ENCODE measurements at regions not wholly inside any gene's neighbourhood (a gene's known extent, or its start where the extent isn't known, plus 50 kb on each side); places are given as distances from the start of the nearest gene placed in this dataset.

GRCh38 chr11:104476454-104476853, 312.5 kb upstream of the PDGFD start:
- TF ChIP-seq, protein P1, sequence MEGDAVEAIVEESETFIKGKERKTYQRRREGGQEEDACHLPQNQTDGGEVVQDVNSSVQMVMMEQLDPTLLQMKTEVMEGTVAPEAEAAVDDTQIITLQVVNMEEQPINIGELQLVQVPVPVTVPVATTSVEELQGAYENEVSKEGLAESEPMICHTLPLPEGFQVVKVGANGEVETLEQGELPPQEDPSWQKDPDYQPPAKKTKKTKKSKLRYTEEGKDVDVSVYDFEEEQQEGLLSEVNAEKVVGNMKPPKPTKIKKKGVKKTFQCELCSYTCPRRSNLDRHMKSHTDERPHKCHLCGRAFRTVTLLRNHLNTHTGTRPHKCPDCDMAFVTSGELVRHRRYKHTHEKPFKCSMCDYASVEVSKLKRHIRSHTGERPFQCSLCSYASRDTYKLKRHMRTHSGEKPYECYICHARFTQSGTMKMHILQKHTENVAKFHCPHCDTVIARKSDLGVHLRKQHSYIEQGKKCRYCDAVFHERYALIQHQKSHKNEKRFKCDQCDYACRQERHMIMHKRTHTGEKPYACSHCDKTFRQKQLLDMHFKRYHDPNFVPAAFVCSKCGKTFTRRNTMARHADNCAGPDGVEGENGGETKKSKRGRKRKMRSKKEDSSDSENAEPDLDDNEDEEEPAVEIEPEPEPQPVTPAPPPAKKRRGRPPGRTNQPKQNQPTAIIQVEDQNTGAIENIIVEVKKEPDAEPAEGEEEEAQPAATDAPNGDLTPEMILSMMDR (IDR thresholded peaks at IDR 0.05; ENCODE audit: borderline replicate concordance, extremely low read depth, low read length, poor library complexity, severe bottlenecking) = no peak
- no peak for TF ChIP-seq EZH2 (IDR thresholded peaks at IDR 0.05; ENCODE audit: borderline replicate concordance, low read depth, low read length, severe bottlenecking)
- no peak overlapping the region for H3K9ac ChIP-seq (ENCODE audit: low read depth, low read length)
- no peaks in the 10 kb centered on the region for H3K27me3 ChIP-seq (ENCODE audit: insufficient read depth, low read length, poor library complexity)
- H2AFZ ChIP-seq (ENCODE audit: low read depth, low read length) = no peak overlapping the region
- H3K79me2 ChIP-seq (ENCODE audit: insufficient read depth, low read length) = no peaks in the 10 kb centered on the region
- no peaks in the 10 kb centered on the region for H3K36me3 ChIP-seq (ENCODE audit: insufficient read depth, low read length)
- H3K9me3 ChIP-seq (ENCODE audit: insufficient read depth, low read length, severe bottlenecking) = no peaks in the 10 kb centered on the region
- H3K4me3 ChIP-seq (ENCODE audit: low read depth in 1 of 2, low read length in 2 of 2) = no peak overlapping the region
- no peak overlapping the region for H3K4me2 ChIP-seq (ENCODE audit: insufficient read depth, low read length)
- no peak overlapping the region for H3K27ac ChIP-seq (ENCODE audit: low read length)
- H4K20me1 ChIP-seq (ENCODE audit: insufficient read depth, low read length) = no peaks in the 10 kb centered on the region
- no peak for DNase-seq
- no peaks in the 10 kb centered on the region for H3K4me1 ChIP-seq (ENCODE audit: insufficient read depth, low read length)
- ATAC-seq (ENCODE audit: insufficient read depth, low read depth) = no peak

DNA sequence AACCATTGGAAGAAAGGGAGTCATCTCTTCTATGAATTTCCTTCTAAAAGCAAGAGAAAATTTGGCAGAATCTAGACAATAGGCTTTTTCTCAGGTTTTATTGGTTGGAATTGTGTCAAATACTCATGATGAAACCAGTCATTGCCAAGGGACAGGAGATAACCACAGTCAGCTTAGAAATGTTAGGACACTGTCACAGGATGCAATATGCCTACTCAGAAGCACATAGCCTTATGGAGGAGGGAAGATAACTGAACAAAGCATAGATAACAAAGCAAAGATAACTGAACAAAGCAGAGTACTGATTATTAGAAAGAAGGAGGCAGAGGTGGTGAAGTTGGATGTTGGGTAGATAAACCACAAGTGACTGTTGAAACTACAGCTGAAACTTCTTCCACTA, 303.5 kb upstream of the PDGFD start:
- Histone ChIP-seq H3K9me3 (ENCODE audit: insufficient read depth, low read length, severe bottlenecking) (no peaks in the 10 kb centered on the region), H3K4me1 (ENCODE audit: insufficient read depth, low read length) (0 out of 2 replicates have a peak, but pooled peaks cover 3% of the 10 kb centered on the region), H3K4me2 (ENCODE audit: insufficient read depth, low read length) (no peak overlapping the region), H3K27me3 (ENCODE audit: insufficient read depth, low read length, poor library complexity) (no peaks in the 10 kb centered on the region), H3K9ac (ENCODE audit: low read depth, low read length) (no peak overlapping the region), H2AFZ (ENCODE audit: low read depth, low read length) (no peak overlapping the region), H3K4me3 (ENCODE audit: low read depth in 1 of 2, low read length in 2 of 2) (no peak overlapping the region), H3K36me3 (ENCODE audit: insufficient read depth, low read length) (no peaks in the 10 kb centered on the region), H4K20me1 (ENCODE audit: insufficient read depth, low read length) (no peaks in the 10 kb centered on the region), H3K27ac (ENCODE audit: low read length) (no peak overlapping the region), H3K79me2 (ENCODE audit: insufficient read depth, low read length) (no peaks in the 10 kb centered on the region)
- DNase-seq (no peak), ATAC-seq (ENCODE audit: insufficient read depth, low read depth) (peak; percentile 48; the same call in 2 of the 3 replicates)
- TF ChIP-seq, protein P1 (IDR thresholded peaks at IDR 0.05; ENCODE audit: borderline replicate concordance, extremely low read depth, low read length, poor library complexity, severe bottlenecking) = no peak
- no peak for TF ChIP-seq EZH2 (IDR thresholded peaks at IDR 0.05; ENCODE audit: borderline replicate concordance, low read depth, low read length, severe bottlenecking)

DNA sequence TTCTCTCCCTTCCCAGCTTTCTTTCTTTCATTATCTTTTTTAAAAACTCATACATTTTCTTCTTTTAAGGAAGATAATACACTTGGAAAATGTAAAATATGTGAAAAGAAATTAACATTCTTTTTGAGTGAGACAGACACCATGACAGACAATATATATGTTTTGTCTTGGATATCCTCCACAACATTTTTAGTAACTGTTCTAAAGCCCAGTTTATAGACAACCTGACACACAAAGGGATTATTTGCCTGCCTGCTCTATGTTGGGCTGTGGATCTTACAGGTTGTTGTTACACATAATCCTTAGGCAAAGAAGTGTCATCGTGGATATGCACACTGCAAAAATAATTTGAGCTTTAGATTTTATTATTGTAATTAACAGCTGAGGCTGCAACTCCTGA, 301.4 kb upstream of the PDGFD start:
- Histone ChIP-seq H3K4me2 (ENCODE audit: insufficient read depth, low read length) (no peak overlapping the region), H3K36me3 (ENCODE audit: insufficient read depth, low read length) (no peaks in the 10 kb centered on the region), H3K79me2 (ENCODE audit: insufficient read depth, low read length) (no peaks in the 10 kb centered on the region), H3K9me3 (ENCODE audit: insufficient read depth, low read length, severe bottlenecking) (no peaks in the 10 kb centered on the region), H3K9ac (ENCODE audit: low read depth, low read length) (no peak overlapping the region), H3K4me1 (ENCODE audit: insufficient read depth, low read length) (0 out of 2 replicates have a peak, but pooled peaks cover 3% of the 10 kb centered on the region), H3K4me3 (ENCODE audit: low read depth in 1 of 2, low read length in 2 of 2) (no peak overlapping the region), H2AFZ (ENCODE audit: low read depth, low read length) (no peak overlapping the region), H3K27ac (ENCODE audit: low read length) (no peak overlapping the region), H3K27me3 (ENCODE audit: insufficient read depth, low read length, poor library complexity) (no peaks in the 10 kb centered on the region), H4K20me1 (ENCODE audit: insufficient read depth, low read length) (no peaks in the 10 kb centered on the region)
- no peak for DNase-seq
- ATAC-seq (ENCODE audit: insufficient read depth, low read depth) = no peak
- TF ChIP-seq, protein P1 (IDR thresholded peaks at IDR 0.05; ENCODE audit: borderline replicate concordance, extremely low read depth, low read length, poor library complexity, severe bottlenecking) = no peak
- no peak for TF ChIP-seq EZH2 (IDR thresholded peaks at IDR 0.05; ENCODE audit: borderline replicate concordance, low read depth, low read length, severe bottlenecking)

- TF ChIP-seq, protein P1 (IDR thresholded peaks at IDR 0.05; ENCODE audit: borderline replicate concordance, extremely low read depth, low read length, poor library complexity, severe bottlenecking) = no peak
- TF ChIP-seq EZH2 (IDR thresholded peaks at IDR 0.05; ENCODE audit: borderline replicate concordance, low read depth, low read length, severe bottlenecking) = no peak
- no peak for ATAC-seq (ENCODE audit: insufficient read depth, low read depth)
- Histone ChIP-seq H3K36me3 (ENCODE audit: insufficient read depth, low read length) (no peaks in the 10 kb centered on the region), H3K79me2 (ENCODE audit: insufficient read depth, low read length) (no peaks in the 10 kb centered on the region), H3K27me3 (ENCODE audit: insufficient read depth, low read length, poor library complexity) (no peaks in the 10 kb centered on the region), H3K9me3 (ENCODE audit: insufficient read depth, low read length, severe bottlenecking) (no peaks in the 10 kb centered on the region), H3K4me3 (ENCODE audit: low read depth in 1 of 2, low read length in 2 of 2) (no peak overlapping the region), H3K9ac (ENCODE audit: low read depth, low read length) (no peak overlapping the region), H4K20me1 (ENCODE audit: insufficient read depth, low read length) (no peaks in the 10 kb centered on the region), H3K4me1 (ENCODE audit: insufficient read depth, low read length) (0 out of 2 replicates have a peak, but pooled peaks cover 3% of the 10 kb centered on the region), H3K4me2 (ENCODE audit: insufficient read depth, low read length) (no peak overlapping the region), H2AFZ (ENCODE audit: low read depth, low read length) (no peak overlapping the region), H3K27ac (ENCODE audit: low read length) (no peak overlapping the region)
- no peak for DNase-seq
Observed at GRCh38 chr11:104464691-104465090, 300.7 kb upstream of the PDGFD start.

Measured in DND-41 (cell line).